Neural crest cell (in vitro differentiated cells): ENCODE measurements at regions not wholly inside any gene's neighbourhood (a gene's known extent, or its start where the extent isn't known, plus 50 kb on each side); places are given as distances from the start of the nearest gene placed in this dataset.
A peak's percentile ranks its signal among the peaks of the same experiment; 100 is the strongest.
"Not testable (repeated sequence)": the region's sequence is repeated elsewhere in the genome, so short reads cannot be mapped to it uniquely, and the experiment has no call there.

ENCODE experiments used
- DNase-seq: peaks from one replicate; pipeline ENCODE4 v3.0.0; 2021; ENCODE audit warnings: low read depth, mixed read lengths, low spot score
- H3K27ac Mint-ChIP-seq: one replicate; pipeline ENCODE4 v1.8.0; 2021; ENCODE audit warnings: mild to moderate bottlenecking, mixed read lengths; ENCODE audit not compliant: unreplicated experiment
- H3K27me3 Mint-ChIP-seq: 2 replicates; pipeline ENCODE4 v1.8.0; 2021; ENCODE audit warnings: low read depth, mild to moderate bottlenecking, mixed read lengths
- H3K36me3 Mint-ChIP-seq: 2 replicates; pipeline ENCODE4 v1.8.0; 2021; ENCODE audit warnings: low read depth, mild to moderate bottlenecking, mixed read lengths
- H3K4me1 Mint-ChIP-seq: 2 replicates; pipeline ENCODE4 v1.8.0; 2021; ENCODE audit warnings: mixed read lengths
- H3K4me3 Mint-ChIP-seq: one replicate; pipeline ENCODE4 v1.8.0; 2021; ENCODE audit warnings: mild to moderate bottlenecking, mixed read lengths
- H3K9me3 Mint-ChIP-seq: 2 replicates; pipeline ENCODE4 v1.8.0; 2021; ENCODE audit warnings: mixed read lengths
- TF ChIP-seq, protein P1 (sequence below): fragments of 200-600 bp; sonication (generic); conservative IDR thresholded peaks from 2 replicates; pipeline ENCODE4 v1.5.0; 2021; ENCODE audit warnings: antibody characterized with exemption, mild to moderate bottlenecking

DNA sequence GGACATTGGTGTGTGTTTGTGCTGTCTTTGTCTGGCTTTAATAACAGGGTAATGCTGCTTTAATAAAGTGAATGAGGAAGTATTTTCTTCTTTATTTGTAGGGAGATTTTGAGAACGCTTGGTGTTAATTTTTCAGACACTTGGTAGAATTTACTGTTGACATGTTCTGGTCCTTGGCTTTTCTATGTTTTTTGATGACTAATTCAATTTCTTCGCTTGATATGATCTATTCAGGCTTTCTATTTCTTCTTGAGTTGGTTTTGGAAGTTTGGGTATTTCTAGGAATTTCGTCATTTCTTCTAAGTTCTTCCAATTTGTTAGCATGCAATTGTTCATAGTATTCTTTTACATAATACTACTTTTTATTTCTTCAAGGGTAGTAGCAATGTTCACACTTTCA is 167.8 kb downstream of the TTC6 start:
- H3K27me3 Mint-ChIP-seq: no peaks in the 10 kb centered on the region
- peaks cover 12% of the 10 kb centered on the region for H3K9me3 Mint-ChIP-seq
- TF ChIP-seq, protein P1, sequence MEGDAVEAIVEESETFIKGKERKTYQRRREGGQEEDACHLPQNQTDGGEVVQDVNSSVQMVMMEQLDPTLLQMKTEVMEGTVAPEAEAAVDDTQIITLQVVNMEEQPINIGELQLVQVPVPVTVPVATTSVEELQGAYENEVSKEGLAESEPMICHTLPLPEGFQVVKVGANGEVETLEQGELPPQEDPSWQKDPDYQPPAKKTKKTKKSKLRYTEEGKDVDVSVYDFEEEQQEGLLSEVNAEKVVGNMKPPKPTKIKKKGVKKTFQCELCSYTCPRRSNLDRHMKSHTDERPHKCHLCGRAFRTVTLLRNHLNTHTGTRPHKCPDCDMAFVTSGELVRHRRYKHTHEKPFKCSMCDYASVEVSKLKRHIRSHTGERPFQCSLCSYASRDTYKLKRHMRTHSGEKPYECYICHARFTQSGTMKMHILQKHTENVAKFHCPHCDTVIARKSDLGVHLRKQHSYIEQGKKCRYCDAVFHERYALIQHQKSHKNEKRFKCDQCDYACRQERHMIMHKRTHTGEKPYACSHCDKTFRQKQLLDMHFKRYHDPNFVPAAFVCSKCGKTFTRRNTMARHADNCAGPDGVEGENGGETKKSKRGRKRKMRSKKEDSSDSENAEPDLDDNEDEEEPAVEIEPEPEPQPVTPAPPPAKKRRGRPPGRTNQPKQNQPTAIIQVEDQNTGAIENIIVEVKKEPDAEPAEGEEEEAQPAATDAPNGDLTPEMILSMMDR: no peak
- no peaks in the 10 kb centered on the region for H3K36me3 Mint-ChIP-seq
- no peak overlapping the region for H3K27ac Mint-ChIP-seq
- DNase-seq: no peak
- no peaks in the 10 kb centered on the region for H3K4me1 Mint-ChIP-seq
- H3K4me3 Mint-ChIP-seq: no peak overlapping the region

GRCh38 chr14:37772283-37772682 is 176.9 kb downstream of the TTC6 start:
- DNase-seq, H3K27me3 Mint-ChIP-seq, H3K27ac Mint-ChIP-seq, H3K4me1 Mint-ChIP-seq, H3K36me3 Mint-ChIP-seq, H3K9me3 Mint-ChIP-seq: not testable (repeated sequence)
- H3K4me3 Mint-ChIP-seq: peak overlapping the region; percentile 23

- no peak for DNase-seq
- Mint-ChIP-seq H3K27me3 (no peaks in the 10 kb centered on the region), H3K4me3 (no peak overlapping the region), H3K36me3 (no peaks in the 10 kb centered on the region), H3K9me3 (peaks cover 19% of the 10 kb centered on the region), H3K4me1 (no peaks in the 10 kb centered on the region), H3K27ac (no peak overlapping the region)
- TF ChIP-seq, protein P1: no peak
Observed at GRCh38 chr14:37776791-37777499, 181.5 kb downstream of the TTC6 start.

GRCh38 chr14:37778135-37778943 is 182.9 kb downstream of the TTC6 start:
- TF ChIP-seq, protein P1: no peak
- no peaks in the 10 kb centered on the region for H3K36me3 Mint-ChIP-seq
- no peak overlapping the region for H3K4me3 Mint-ChIP-seq
- DNase-seq: no peak
- H3K27me3 Mint-ChIP-seq: peaks cover under 1% of the 10 kb centered on the region
- no peaks in the 10 kb centered on the region for H3K4me1 Mint-ChIP-seq
- H3K27ac Mint-ChIP-seq: no peak overlapping the region
- peaks cover 17% of the 10 kb centered on the region for H3K9me3 Mint-ChIP-seq

GRCh38 chr14:37779480-37779879 is 184.1 kb downstream of the TTC6 start:
- Mint-ChIP-seq H3K9me3 (peaks cover 15% of the 10 kb centered on the region), H3K4me1 (no peaks in the 10 kb centered on the region), H3K27me3 (peaks cover 2% of the 10 kb centered on the region), H3K27ac (no peak overlapping the region), H3K36me3 (no peaks in the 10 kb centered on the region), H3K4me3 (no peak overlapping the region)
- TF ChIP-seq, protein P1: no peak
- no peak for DNase-seq

DNA sequence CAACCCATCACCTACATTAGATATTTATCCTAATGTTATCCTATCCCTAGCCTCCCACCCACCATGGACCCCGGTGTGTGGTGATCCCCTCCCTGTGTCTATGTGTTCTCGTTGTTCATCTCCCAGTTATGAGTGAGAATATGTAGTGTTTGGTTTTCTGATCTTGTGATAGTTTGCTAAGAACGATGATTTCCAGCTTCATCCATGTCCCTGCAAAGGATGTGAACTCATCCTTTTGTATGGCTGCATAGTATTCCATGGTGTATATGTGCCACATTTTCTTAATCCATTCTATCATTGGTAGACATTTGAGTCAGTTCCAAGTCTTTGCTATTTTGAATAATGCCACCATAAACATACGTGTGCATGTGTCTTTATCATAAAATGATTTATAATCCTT is 185.3 kb downstream of the TTC6 start:
- not testable (repeated sequence) for H3K4me3 Mint-ChIP-seq, DNase-seq, H3K27ac Mint-ChIP-seq, H3K36me3 Mint-ChIP-seq, H3K27me3 Mint-ChIP-seq, H3K4me1 Mint-ChIP-seq
- H3K9me3 Mint-ChIP-seq: peaks cover 14% of the 10 kb centered on the region

DNA sequence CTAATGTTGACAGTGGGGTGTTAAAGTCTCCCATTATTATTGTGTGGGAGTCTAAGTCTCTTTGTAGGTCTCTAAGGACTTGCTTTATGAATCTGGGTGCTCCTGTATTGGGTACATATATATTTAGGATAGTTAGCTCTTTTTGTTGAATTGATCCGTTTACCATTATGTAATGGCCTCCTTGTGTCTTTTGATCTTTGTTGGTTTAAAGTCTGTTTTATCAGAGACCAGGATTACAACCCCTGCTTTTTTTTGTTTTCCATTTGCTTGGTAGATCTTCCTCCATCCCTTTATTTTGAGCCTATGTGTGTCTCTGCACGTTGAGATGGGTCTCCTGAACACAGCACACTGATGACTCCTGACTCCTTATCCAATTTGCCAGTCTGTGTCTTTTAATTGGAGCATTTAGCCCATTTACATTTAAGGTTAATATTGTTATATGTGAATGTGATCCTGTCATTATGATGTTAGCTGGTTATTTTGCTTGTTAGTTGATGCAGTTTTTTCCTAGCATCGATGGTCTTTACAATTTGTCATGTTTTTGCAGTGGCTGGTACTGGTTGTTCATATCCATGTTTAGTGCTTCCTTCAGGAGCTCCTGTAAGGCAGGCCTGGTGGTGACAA is 188.9 kb downstream of the TTC6 start:
- not testable (repeated sequence) for H3K4me3 Mint-ChIP-seq, H3K9me3 Mint-ChIP-seq, H3K36me3 Mint-ChIP-seq, DNase-seq, H3K4me1 Mint-ChIP-seq, H3K27me3 Mint-ChIP-seq, H3K27ac Mint-ChIP-seq

GRCh38 chr14:37784827-37785223 is 189.4 kb downstream of the TTC6 start:
- not testable (repeated sequence) for H3K4me3 Mint-ChIP-seq, H3K27me3 Mint-ChIP-seq, H3K27ac Mint-ChIP-seq, H3K9me3 Mint-ChIP-seq, DNase-seq, H3K4me1 Mint-ChIP-seq, H3K36me3 Mint-ChIP-seq

- H3K4me1 Mint-ChIP-seq, H3K9me3 Mint-ChIP-seq: not testable (repeated sequence)
Observed at GRCh38 chr14:37785298-37785697, 189.9 kb downstream of the TTC6 start.

More at GRCh38 chr14:37785298-37785697, 189.9 kb downstream of the TTC6 start:
- DNase-seq, H3K27me3 Mint-ChIP-seq, H3K36me3 Mint-ChIP-seq, H3K4me3 Mint-ChIP-seq, H3K27ac Mint-ChIP-seq: not testable (repeated sequence)
